Mesendoderm (in vitro differentiated cells): ENCODE measurements at regions not wholly inside any gene's neighbourhood (a gene's known extent, or its start where the extent isn't known, plus 50 kb on each side); places are given as distances from the start of the nearest gene placed in this dataset.

Experiments used
- DNase-seq: peaks from one replicate; pipeline ENCODE4 v3.0.0; 2013
- H2AK5ac ChIP-seq: 2 replicates; pipeline ENCODE4 v1.6.1; 2013; ENCODE audit warnings: low read length, inconsistent platforms
- H2BK120ac ChIP-seq: 2 replicates; pipeline ENCODE4 v1.6.1; 2013; ENCODE audit warnings: low read depth, mild to moderate bottlenecking, low read length, moderate library complexity, mixed read lengths
- H2BK15ac ChIP-seq: replicated peaks from 2 replicates; pipeline ENCODE4 v1.6.1; 2013; ENCODE audit warnings: low read depth, mild to moderate bottlenecking, moderate library complexity
- H2BK5ac ChIP-seq: 2 replicates; pipeline ENCODE4 v1.6.1; 2013; ENCODE audit warnings: low read length, inconsistent platforms
- H3K18ac ChIP-seq: 2 replicates; pipeline ENCODE4 v1.6.1; 2013; ENCODE audit warnings: mild to moderate bottlenecking, low read length, mixed read lengths
- H3K23ac ChIP-seq: one replicate; pipeline ENCODE4 v1.6.1; 2013; ENCODE audit warnings: low read length
- H3K27ac ChIP-seq: 2 replicates; pipeline ENCODE4 v1.5.1; 2013; ENCODE audit warnings: low read depth, mild to moderate bottlenecking, inconsistent platforms, low read length, moderate library complexity
- H3K27me3 ChIP-seq: 2 replicates; pipeline ENCODE4 v1.6.1; 2013; ENCODE audit warnings: low read length, control low read depth, mild to moderate bottlenecking, inconsistent platforms; ENCODE audit not compliant: insufficient read depth, poor library complexity
- H3K36me3 ChIP-seq: 2 replicates; pipeline ENCODE4 v1.6.1; 2013; ENCODE audit warnings: low read length, inconsistent platforms; ENCODE audit not compliant: control insufficient read depth, insufficient read depth
- H3K4ac ChIP-seq: one replicate; pipeline ENCODE4 v1.6.1; 2013; ENCODE audit warnings: low read depth, mild to moderate bottlenecking, low read length, moderate library complexity
- H3K4me1 ChIP-seq: 2 replicates; pipeline ENCODE4 v1.6.1; 2013; ENCODE audit warnings: low read depth, low read length, inconsistent platforms; ENCODE audit not compliant: control insufficient read depth
- H3K4me2 ChIP-seq: 2 replicates; pipeline ENCODE4 v1.6.1; 2013; ENCODE audit warnings: low read length
- H3K4me3 ChIP-seq: 2 replicates; pipeline ENCODE4 v1.5.1; 2013; ENCODE audit warnings: mild to moderate bottlenecking, low read length
- H3K56ac ChIP-seq: one replicate; pipeline ENCODE4 v1.6.1; 2013; ENCODE audit warnings: low read length
- H3K79me1 ChIP-seq: 2 replicates; pipeline ENCODE4 v1.6.1; 2013; ENCODE audit warnings: low read length, inconsistent platforms
- H3K79me2 ChIP-seq: 2 replicates; pipeline ENCODE4 v1.6.1; 2013; ENCODE audit warnings: mild to moderate bottlenecking, low read length; ENCODE audit not compliant: control insufficient read depth, insufficient read depth
- H3K9ac ChIP-seq: 2 replicates; pipeline ENCODE4 v1.6.1; 2013; ENCODE audit warnings: low read length, inconsistent platforms
- H4K5ac ChIP-seq: one replicate; pipeline ENCODE4 v1.6.1; 2013; ENCODE audit warnings: low read length
- H4K8ac ChIP-seq: one replicate; pipeline ENCODE4 v1.6.1; 2013; ENCODE audit warnings: low read depth, mild to moderate bottlenecking, control low read depth, low read length, moderate library complexity
- WGBS: extraction: QIAGEN DNeasy Blood & Tissue Kit; methylation state at CpG from one replicate; pipeline ENCODE4 v1.1.7; 2013; ENCODE audit warnings: low lambda C conversion rate, missing lambda C conversion rate; ENCODE audit not compliant: insufficient coverage; ENCODE audit errors: extremely low coverage; 5-methylcytosine and 5-hydroxymethylcytosine counted together

GRCh38 chr7:95675016-95675415, 78.7 kb upstream of the PDK4 start:
- no peak overlapping the region for H3K56ac ChIP-seq
- no peak overlapping the region for H3K9ac ChIP-seq
- H3K4me3 ChIP-seq = no peak overlapping the region
- H3K79me1 ChIP-seq = no peaks in the 10 kb centered on the region
- H4K5ac ChIP-seq = no peak overlapping the region
- H2BK120ac ChIP-seq = no peak overlapping the region
- H3K18ac ChIP-seq = no peak overlapping the region
- no peak overlapping the region for H2AK5ac ChIP-seq
- no peak overlapping the region for H3K4me2 ChIP-seq
- no peaks in the 10 kb centered on the region for H3K79me2 ChIP-seq
- no CpG with 5 or more reads among the region's 6 CpGs for WGBS
- no peak overlapping the region for H3K23ac ChIP-seq
- no peaks in the 10 kb centered on the region for H3K36me3 ChIP-seq
- H3K27me3 ChIP-seq = no peaks in the 10 kb centered on the region
- no peak overlapping the region for H2BK5ac ChIP-seq
- no peak overlapping the region for H3K4ac ChIP-seq
- no peak overlapping the region for H4K8ac ChIP-seq
- no peak overlapping the region for H2BK15ac ChIP-seq
- H3K4me1 ChIP-seq = no peaks in the 10 kb centered on the region
- no peak overlapping the region for H3K27ac ChIP-seq
- DNase-seq = no peak

- Histone ChIP-seq H3K9ac (no peak overlapping the region), H3K18ac (no peak overlapping the region), H2BK5ac (no peak overlapping the region), H3K23ac (no peak overlapping the region), H3K4ac (no peak overlapping the region), H3K4me1 (no peaks in the 10 kb centered on the region), H2BK15ac (no peak overlapping the region), H3K79me2 (no peaks in the 10 kb centered on the region), H2BK120ac (no peak overlapping the region), H3K27me3 (no peaks in the 10 kb centered on the region), H3K36me3 (no peaks in the 10 kb centered on the region), H3K4me2 (no peak overlapping the region), H4K5ac (no peak overlapping the region), H3K79me1 (no peaks in the 10 kb centered on the region), H4K8ac (no peak overlapping the region), H3K56ac (no peak overlapping the region), H3K4me3 (no peak overlapping the region), H3K27ac (no peak overlapping the region), H2AK5ac (no peak overlapping the region)
- DNase-seq = no peak
- no CpG with 5 or more reads among the region's 3 CpGs for WGBS
Measured at GRCh38 chr7:95674101-95674500, 77.8 kb upstream of the PDK4 start.

- no peak overlapping the region for H3K4me3 ChIP-seq
- no peak overlapping the region for H3K9ac ChIP-seq
- no peaks in the 10 kb centered on the region for H3K27me3 ChIP-seq
- no peak overlapping the region for H2AK5ac ChIP-seq
- H2BK15ac ChIP-seq = no peak overlapping the region
- H3K4me1 ChIP-seq = no peaks in the 10 kb centered on the region
- no peak overlapping the region for H3K4ac ChIP-seq
- no peaks in the 10 kb centered on the region for H3K79me1 ChIP-seq
- H3K18ac ChIP-seq = no peak overlapping the region
- H3K27ac ChIP-seq = no peak overlapping the region
- no peak overlapping the region for H2BK5ac ChIP-seq
- H3K56ac ChIP-seq = no peak overlapping the region
- WGBS = no CpG with 5 or more reads among the region's 2 CpGs
- no peaks in the 10 kb centered on the region for H3K36me3 ChIP-seq
- no peak overlapping the region for H4K5ac ChIP-seq
- no peak overlapping the region for H3K4me2 ChIP-seq
- H3K23ac ChIP-seq = no peak overlapping the region
- H2BK120ac ChIP-seq = no peak overlapping the region
- no peak overlapping the region for H4K8ac ChIP-seq
- DNase-seq = no peak
- no peaks in the 10 kb centered on the region for H3K79me2 ChIP-seq
Measured at GRCh38 chr7:95672434-95672833, 76.1 kb upstream of the PDK4 start.

GRCh38 chr7:95669513-95669912, 73.2 kb upstream of the PDK4 start:
- Histone ChIP-seq H4K8ac (no peak overlapping the region), H2BK5ac (no peak overlapping the region), H3K36me3 (no peaks in the 10 kb centered on the region), H3K9ac (no peak overlapping the region), H3K4me3 (no peak overlapping the region), H3K27me3 (no peaks in the 10 kb centered on the region), H2BK15ac (no peak overlapping the region), H4K5ac (no peak overlapping the region), H2BK120ac (no peak overlapping the region), H2AK5ac (no peak overlapping the region), H3K79me1 (no peaks in the 10 kb centered on the region), H3K4me2 (no peak overlapping the region), H3K27ac (no peak overlapping the region), H3K18ac (no peak overlapping the region), H3K56ac (no peak overlapping the region), H3K4me1 (no peaks in the 10 kb centered on the region), H3K23ac (no peak overlapping the region), H3K79me2 (no peaks in the 10 kb centered on the region), H3K4ac (no peak overlapping the region)
- WGBS = no CpG with 5 or more reads among the region's 2 CpGs
- no peak for DNase-seq

- H3K4me2 ChIP-seq = no peak overlapping the region
- H3K4me3 ChIP-seq = no peak overlapping the region
- no peaks in the 10 kb centered on the region for H3K36me3 ChIP-seq
- no peak overlapping the region for H2AK5ac ChIP-seq
- H3K4ac ChIP-seq = no peak overlapping the region
- no peak overlapping the region for H4K8ac ChIP-seq
- no peaks in the 10 kb centered on the region for H3K79me2 ChIP-seq
- no peak for DNase-seq
- H3K56ac ChIP-seq = no peak overlapping the region
- H3K23ac ChIP-seq = no peak overlapping the region
- H4K5ac ChIP-seq = no peak overlapping the region
- H2BK5ac ChIP-seq = no peak overlapping the region
- no peak overlapping the region for H2BK15ac ChIP-seq
- no CpG with 5 or more reads among the region's 4 CpGs for whole genome bisulfite sequencing
- H3K4me1 ChIP-seq = no peaks in the 10 kb centered on the region
- H3K79me1 ChIP-seq = no peaks in the 10 kb centered on the region
- H3K27ac ChIP-seq = no peak overlapping the region
- H3K27me3 ChIP-seq = no peaks in the 10 kb centered on the region
- no peak overlapping the region for H3K18ac ChIP-seq
- no peak overlapping the region for H3K9ac ChIP-seq
- H2BK120ac ChIP-seq = no peak overlapping the region
Measured at GRCh38 chr7:95668504-95669018, 72.2 kb upstream of the PDK4 start.

GRCh38 chr7:95662987-95663386, 66.7 kb upstream of the PDK4 start:
- Histone ChIP-seq H3K36me3 (no peaks in the 10 kb centered on the region), H3K4me3 (no peak overlapping the region), H3K4me2 (no peak overlapping the region), H3K23ac (no peak overlapping the region), H4K8ac (no peak overlapping the region), H3K56ac (no peak overlapping the region), H3K4ac (no peak overlapping the region), H2BK120ac (no peak overlapping the region), H3K9ac (no peak overlapping the region), H3K79me1 (no peaks in the 10 kb centered on the region), H2BK15ac (no peak overlapping the region), H3K18ac (no peak overlapping the region), H2AK5ac (no peak overlapping the region), H3K27me3 (no peaks in the 10 kb centered on the region), H3K27ac (no peak overlapping the region), H4K5ac (no peak overlapping the region), H3K79me2 (no peaks in the 10 kb centered on the region), H3K4me1 (no peaks in the 10 kb centered on the region), H2BK5ac (no peak overlapping the region)
- no peak for DNase-seq
- no CpG with 5 or more reads among the region's 1 CpG for WGBS
